GM19372 (cell line): ENCODE measurements at regions not wholly inside any gene's neighbourhood (a gene's known extent, or its start where the extent isn't known, plus 50 kb on each side); places are given as distances from the start of the nearest gene placed in this dataset.

Source experiments
- ATAC-seq: cut with Tn5 transposase; IDR thresholded peaks from one replicate; pipeline ENCODE4 v1.9.1; 2021; ENCODE audit warnings: mild to moderate bottlenecking, low read depth, moderate library complexity; ENCODE audit not compliant: unreplicated experiment

GRCh38 chr6:12501990-12502389, 211.8 kb downstream of the EDN1 start:
- ATAC-seq, result no peak

GRCh38 chr6:12504325-12504966, 212.1 kb upstream of the PHACTR1 start:
- ATAC-seq, result no peak

GRCh38 chr6:12505486-12505885, 211.1 kb upstream of the PHACTR1 start:
- ATAC-seq, result no peak

GRCh38 chr6:12506159-12506558, 210.4 kb upstream of the PHACTR1 start:
- no peak for ATAC-seq

GRCh38 chr6:12507636-12508035, 208.9 kb upstream of the PHACTR1 start:
- no peak for ATAC-seq

- ATAC-seq, result no peak
Observed at GRCh38 chr6:12508553-12508952, 208.0 kb upstream of the PHACTR1 start.

- no peak for ATAC-seq
Observed at GRCh38 chr6:12509060-12509459, 207.5 kb upstream of the PHACTR1 start.

- no peak for ATAC-seq
Observed at GRCh38 chr6:12516070-12516469, 200.5 kb upstream of the PHACTR1 start.

GRCh38 chr6:12522347-12522746, 194.2 kb upstream of the PHACTR1 start:
- no peak for ATAC-seq

- ATAC-seq, result no peak
Observed at GRCh38 chr6:12523726-12524125, 192.8 kb upstream of the PHACTR1 start.

- ATAC-seq, result no peak
Observed at GRCh38 chr6:12525276-12525675, 191.3 kb upstream of the PHACTR1 start.

GRCh38 chr6:12527339-12527738, 189.2 kb upstream of the PHACTR1 start:
- no peak for ATAC-seq

- ATAC-seq, result no peak
Observed at GRCh38 chr6:12528136-12528535, 188.4 kb upstream of the PHACTR1 start.

- ATAC-seq, result no peak
Observed at GRCh38 chr6:12528581-12529363, 187.8 kb upstream of the PHACTR1 start.

GRCh38 chr6:12529364-12530019, 187.1 kb upstream of the PHACTR1 start:
- no peak for ATAC-seq

GRCh38 chr6:12530345-12530744, 186.2 kb upstream of the PHACTR1 start:
- ATAC-seq, result no peak

GRCh38 chr6:12533586-12533985, 183.0 kb upstream of the PHACTR1 start:
- no peak for ATAC-seq

- ATAC-seq, result no peak
Observed at GRCh38 chr6:12534069-12534853, 182.3 kb upstream of the PHACTR1 start.

- ATAC-seq, result no peak
Observed at GRCh38 chr6:12535586-12536314, 180.8 kb upstream of the PHACTR1 start.

- ATAC-seq, result no peak
Observed at GRCh38 chr6:12536416-12536815, 180.2 kb upstream of the PHACTR1 start.
